ENCODE measurements at regions not wholly inside any gene's neighbourhood (a gene's known extent, or its start where the extent isn't known, plus 50 kb on each side); places are given as distances from the start of the nearest gene placed in this dataset.
"Not testable (repeated sequence)": the region's sequence is repeated elsewhere in the genome, so short reads cannot be mapped to it uniquely, and the experiment has no call there.

DNA sequence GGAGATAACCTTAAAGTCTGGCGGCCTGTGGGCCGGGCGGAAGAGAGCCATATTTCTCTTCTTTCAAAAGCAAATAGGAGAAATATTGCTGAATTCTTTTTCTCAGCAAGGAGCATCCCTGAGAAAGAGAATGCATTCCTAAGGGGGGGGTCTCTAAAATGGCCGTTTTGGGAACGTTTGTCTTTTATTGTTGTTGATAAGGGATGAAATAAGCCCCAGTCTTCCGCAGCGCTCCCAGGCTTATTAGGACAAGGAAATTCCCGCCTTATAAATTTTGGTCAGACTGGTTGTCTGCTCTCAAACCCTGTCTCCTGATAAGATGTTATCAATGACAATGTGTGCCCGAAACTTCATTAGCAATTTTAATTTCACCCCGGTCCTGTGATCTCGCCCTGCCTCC is 65.8 kb upstream of the TBC1D3K start:
- TF ChIP-seq POLR2AphosphoS5, POLR2A, EP300 (IDR thresholded peaks at IDR 0.05): not testable (repeated sequence)
- TF ChIP-seq, protein P1, sequence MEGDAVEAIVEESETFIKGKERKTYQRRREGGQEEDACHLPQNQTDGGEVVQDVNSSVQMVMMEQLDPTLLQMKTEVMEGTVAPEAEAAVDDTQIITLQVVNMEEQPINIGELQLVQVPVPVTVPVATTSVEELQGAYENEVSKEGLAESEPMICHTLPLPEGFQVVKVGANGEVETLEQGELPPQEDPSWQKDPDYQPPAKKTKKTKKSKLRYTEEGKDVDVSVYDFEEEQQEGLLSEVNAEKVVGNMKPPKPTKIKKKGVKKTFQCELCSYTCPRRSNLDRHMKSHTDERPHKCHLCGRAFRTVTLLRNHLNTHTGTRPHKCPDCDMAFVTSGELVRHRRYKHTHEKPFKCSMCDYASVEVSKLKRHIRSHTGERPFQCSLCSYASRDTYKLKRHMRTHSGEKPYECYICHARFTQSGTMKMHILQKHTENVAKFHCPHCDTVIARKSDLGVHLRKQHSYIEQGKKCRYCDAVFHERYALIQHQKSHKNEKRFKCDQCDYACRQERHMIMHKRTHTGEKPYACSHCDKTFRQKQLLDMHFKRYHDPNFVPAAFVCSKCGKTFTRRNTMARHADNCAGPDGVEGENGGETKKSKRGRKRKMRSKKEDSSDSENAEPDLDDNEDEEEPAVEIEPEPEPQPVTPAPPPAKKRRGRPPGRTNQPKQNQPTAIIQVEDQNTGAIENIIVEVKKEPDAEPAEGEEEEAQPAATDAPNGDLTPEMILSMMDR (IDR thresholded peaks at IDR 0.05) = not testable (repeated sequence)

Data from suprapubic skin (tissue), 4 donors.